ENCODE measurements at regions not wholly inside any gene's neighbourhood (a gene's known extent, or its start where the extent isn't known, plus 50 kb on each side); places are given as distances from the start of the nearest gene placed in this dataset.
"Not testable (repeated sequence)": the region's sequence is repeated elsewhere in the genome, so short reads cannot be mapped to it uniquely, and the experiment has no call there.

- Histone ChIP-seq H3K27me3 (replicated peaks in 2 of 5; ENCODE audit: control insufficient read depth in 4 of 5, insufficient read depth in 5 of 5, low read length in 4 of 5) (no peaks in the 10 kb centered on the region), H3K4me1 (ENCODE audit: control extremely low read depth in 1 of 4, control insufficient read depth in 4 of 4, insufficient read depth in 4 of 4, low read length in 3 of 4) (peaks cover 0 to 25% (median 3%) of the 10 kb centered on the region in 4 experiments), H3K36me3 (ENCODE audit: control insufficient read depth in 4 of 4, insufficient read depth in 4 of 4, low read length in 3 of 4) (no peaks in the 10 kb centered on the region), H3K27ac (ENCODE audit: insufficient read depth in 1 of 2, low read depth in 1 of 2, low read length in 2 of 2, poor library complexity in 1 of 2, severe bottlenecking in 2 of 2) (no peak overlapping the region), H3K9me3 (ENCODE audit: control extremely low read depth in 1 of 5, control insufficient read depth in 4 of 5, insufficient read depth in 2 of 5, low read depth in 1 of 5, low read length in 4 of 5) (no peaks in the 10 kb centered on the region), H3K4me3 (ENCODE audit: control insufficient read depth in 1 of 7, extremely low read depth in 1 of 7, insufficient read depth in 4 of 7, low read depth in 2 of 7, low read length in 6 of 7) (peak overlapping the region in 1 of 7 experiments; percentile 50)
- ChIA-PET POLR2A (no interaction called here), CTCF (no interaction called here)
- 100% methylated on average over 1 of the region's 1 CpG for WGBS (ENCODE audit: insufficient coverage)
- no peak for DNase-seq
Measured at GRCh38 chr4:115219862-115220261, 106.4 kb upstream of the NDST4 start.

- ChIA-PET CTCF (no interaction called here), POLR2A (no interaction called here)
- H3K4me1 ChIP-seq (ENCODE audit: control extremely low read depth in 1 of 4, control insufficient read depth in 4 of 4, insufficient read depth in 4 of 4, low read length in 3 of 4) = peaks cover 0 to 29% (median 3%) of the 10 kb centered on the region in 4 experiments
- H3K9me3 ChIP-seq (ENCODE audit: control extremely low read depth in 1 of 5, control insufficient read depth in 4 of 5, insufficient read depth in 2 of 5, low read depth in 1 of 5, low read length in 4 of 5) = no peaks in the 10 kb centered on the region
- no peaks in the 10 kb centered on the region for H3K27me3 ChIP-seq (replicated peaks in 2 of 5; ENCODE audit: control insufficient read depth in 4 of 5, insufficient read depth in 5 of 5, low read length in 4 of 5)
- no peak overlapping the region for H3K27ac ChIP-seq (ENCODE audit: insufficient read depth in 1 of 2, low read depth in 1 of 2, low read length in 2 of 2, poor library complexity in 1 of 2, severe bottlenecking in 2 of 2)
- no peaks in the 10 kb centered on the region for H3K36me3 ChIP-seq (ENCODE audit: control insufficient read depth in 4 of 4, insufficient read depth in 4 of 4, low read length in 3 of 4)
- DNase-seq = peak; percentile 7 to 82 (median 68)
- 0% methylated on average over 1 of the region's 2 CpGs for WGBS (ENCODE audit: insufficient coverage)
- peak overlapping the region in 1 of 7 experiments; percentile 50 for H3K4me3 ChIP-seq (ENCODE audit: control insufficient read depth in 1 of 7, extremely low read depth in 1 of 7, insufficient read depth in 4 of 7, low read depth in 2 of 7, low read length in 6 of 7)
Measured at GRCh38 chr4:115219315-115219860, 106.0 kb upstream of the NDST4 start.

GRCh38 chr4:115215935-115216334, 102.5 kb upstream of the NDST4 start:
- WGBS (ENCODE audit: insufficient coverage) = 100% methylated on average over 1 of the region's 3 CpGs
- H3K27me3 ChIP-seq (replicated peaks in 2 of 5; ENCODE audit: control insufficient read depth in 4 of 5, insufficient read depth in 5 of 5, low read length in 4 of 5) = no peaks in the 10 kb centered on the region
- H3K9me3 ChIP-seq (ENCODE audit: control extremely low read depth in 1 of 5, control insufficient read depth in 4 of 5, insufficient read depth in 2 of 5, low read depth in 1 of 5, low read length in 4 of 5) = no peaks in the 10 kb centered on the region
- no peaks in the 10 kb centered on the region for H3K36me3 ChIP-seq (ENCODE audit: control insufficient read depth in 4 of 4, insufficient read depth in 4 of 4, low read length in 3 of 4)
- CTCF ChIA-PET = no interaction called here
- H3K4me3 ChIP-seq (ENCODE audit: control insufficient read depth in 1 of 7, extremely low read depth in 1 of 7, insufficient read depth in 4 of 7, low read depth in 2 of 7, low read length in 6 of 7) = no peak overlapping the region
- POLR2A ChIA-PET = no interaction called here
- H3K4me1 ChIP-seq (ENCODE audit: control extremely low read depth in 1 of 4, control insufficient read depth in 4 of 4, insufficient read depth in 4 of 4, low read length in 3 of 4) = peaks cover 0 to 44% (median 3%) of the 10 kb centered on the region in 4 experiments
- DNase-seq = no peak
- H3K27ac ChIP-seq (ENCODE audit: insufficient read depth in 1 of 2, low read depth in 1 of 2, low read length in 2 of 2, poor library complexity in 1 of 2, severe bottlenecking in 2 of 2) = no peak overlapping the region

- H3K9me3 ChIP-seq (ENCODE audit: control extremely low read depth in 1 of 5, control insufficient read depth in 4 of 5, insufficient read depth in 2 of 5, low read depth in 1 of 5, low read length in 4 of 5) = no peaks in the 10 kb centered on the region
- ChIA-PET POLR2A (no interaction called here), CTCF (no interaction called here)
- H3K36me3 ChIP-seq (ENCODE audit: control insufficient read depth in 4 of 4, insufficient read depth in 4 of 4, low read length in 3 of 4) = no peaks in the 10 kb centered on the region
- H3K27ac ChIP-seq (ENCODE audit: insufficient read depth in 1 of 2, low read depth in 1 of 2, low read length in 2 of 2, poor library complexity in 1 of 2, severe bottlenecking in 2 of 2) = no peak overlapping the region
- H3K4me3 ChIP-seq (ENCODE audit: control insufficient read depth in 1 of 7, extremely low read depth in 1 of 7, insufficient read depth in 4 of 7, low read depth in 2 of 7, low read length in 6 of 7) = no peak overlapping the region
- no CpG with 5 or more reads among the region's 3 CpGs for WGBS (ENCODE audit: insufficient coverage)
- peak; percentile 15 to 81 (median 70) for DNase-seq
- H3K4me1 ChIP-seq (ENCODE audit: control extremely low read depth in 1 of 4, control insufficient read depth in 4 of 4, insufficient read depth in 4 of 4, low read length in 3 of 4) = peaks cover 0 to 29% (median 0%) of the 10 kb centered on the region in 4 experiments
- H3K27me3 ChIP-seq (replicated peaks in 2 of 5; ENCODE audit: control insufficient read depth in 4 of 5, insufficient read depth in 5 of 5, low read length in 4 of 5) = no peaks in the 10 kb centered on the region
Measured at GRCh38 chr4:115213716-115214115, 100.3 kb upstream of the NDST4 start.

- Histone ChIP-seq H3K9me3 (ENCODE audit: control extremely low read depth in 1 of 5, control insufficient read depth in 4 of 5, insufficient read depth in 2 of 5, low read depth in 1 of 5, low read length in 4 of 5) (peaks cover 0 to 14% (median 4%) of the 10 kb centered on the region in 5 experiments), H3K4me1 (ENCODE audit: control extremely low read depth in 1 of 4, control insufficient read depth in 4 of 4, insufficient read depth in 4 of 4, low read length in 3 of 4) (no peaks in the 10 kb centered on the region), H3K36me3 (ENCODE audit: control insufficient read depth in 4 of 4, insufficient read depth in 4 of 4, low read length in 3 of 4) (no peaks in the 10 kb centered on the region), H3K4me3 (ENCODE audit: control insufficient read depth in 1 of 7, extremely low read depth in 1 of 7, insufficient read depth in 4 of 7, low read depth in 2 of 7, low read length in 6 of 7) (no peak overlapping the region), H3K27ac (ENCODE audit: insufficient read depth in 1 of 2, low read depth in 1 of 2, low read length in 2 of 2, poor library complexity in 1 of 2, severe bottlenecking in 2 of 2) (no peak overlapping the region), H3K27me3 (replicated peaks in 2 of 5; ENCODE audit: control insufficient read depth in 4 of 5, insufficient read depth in 5 of 5, low read length in 4 of 5) (no peaks in the 10 kb centered on the region)
- DNase-seq = no peak
- WGBS (ENCODE audit: insufficient coverage) = 97% methylated on average over 3 of the region's 3 CpGs
- CTCF ChIA-PET = interaction anchor here (1.6 kb wide), 1 partner anchor 9 kb away, joined by 3 read pairs; no protein-coding TSS in a partner anchor
- POLR2A ChIA-PET = no interaction called here
Measured at GRCh38 chr4:115201042-115201330, 87.6 kb upstream of the NDST4 start.

GRCh38 chr4:115200201-115201041, 87.0 kb upstream of the NDST4 start:
- POLR2A ChIA-PET; H3K4me1 ChIP-seq (ENCODE audit: control extremely low read depth in 1 of 4, control insufficient read depth in 4 of 4, insufficient read depth in 4 of 4, low read length in 3 of 4); CTCF ChIA-PET; H3K27me3 ChIP-seq (replicated peaks in 2 of 5; ENCODE audit: control insufficient read depth in 4 of 5, insufficient read depth in 5 of 5, low read length in 4 of 5); H3K27ac ChIP-seq (ENCODE audit: insufficient read depth in 1 of 2, low read depth in 1 of 2, low read length in 2 of 2, poor library complexity in 1 of 2, severe bottlenecking in 2 of 2); H3K4me3 ChIP-seq (ENCODE audit: control insufficient read depth in 1 of 7, extremely low read depth in 1 of 7, insufficient read depth in 4 of 7, low read depth in 2 of 7, low read length in 6 of 7); H3K36me3 ChIP-seq (ENCODE audit: control insufficient read depth in 4 of 4, insufficient read depth in 4 of 4, low read length in 3 of 4); DNase-seq: not testable (repeated sequence)
- WGBS (ENCODE audit: insufficient coverage) = 95% methylated on average over 21 of the region's 30 CpGs
- H3K9me3 ChIP-seq (ENCODE audit: control extremely low read depth in 1 of 5, control insufficient read depth in 4 of 5, insufficient read depth in 2 of 5, low read depth in 1 of 5, low read length in 4 of 5) = peaks cover 0 to 14% (median 4%) of the 10 kb centered on the region in 5 experiments

GRCh38 chr4:115194612-115195011, 81.2 kb upstream of the NDST4 start:
- H3K27me3 ChIP-seq (replicated peaks in 2 of 5; ENCODE audit: control insufficient read depth in 4 of 5, insufficient read depth in 5 of 5, low read length in 4 of 5); H3K4me1 ChIP-seq (ENCODE audit: control extremely low read depth in 1 of 4, control insufficient read depth in 4 of 4, insufficient read depth in 4 of 4, low read length in 3 of 4); POLR2A ChIA-PET; H3K9me3 ChIP-seq (ENCODE audit: control extremely low read depth in 1 of 5, control insufficient read depth in 4 of 5, insufficient read depth in 2 of 5, low read depth in 1 of 5, low read length in 4 of 5); H3K36me3 ChIP-seq (ENCODE audit: control insufficient read depth in 4 of 4, insufficient read depth in 4 of 4, low read length in 3 of 4); DNase-seq; CTCF ChIA-PET; H3K4me3 ChIP-seq (ENCODE audit: control insufficient read depth in 1 of 7, extremely low read depth in 1 of 7, insufficient read depth in 4 of 7, low read depth in 2 of 7, low read length in 6 of 7); H3K27ac ChIP-seq (ENCODE audit: insufficient read depth in 1 of 2, low read depth in 1 of 2, low read length in 2 of 2, poor library complexity in 1 of 2, severe bottlenecking in 2 of 2): not testable (repeated sequence)

Measured in common myeloid progenitor, CD34-positive (primary cell).